ENCODE measurements at regions not wholly inside any gene's neighbourhood (a gene's known extent, or its start where the extent isn't known, plus 50 kb on each side); places are given as distances from the start of the nearest gene placed in this dataset.

DNA sequence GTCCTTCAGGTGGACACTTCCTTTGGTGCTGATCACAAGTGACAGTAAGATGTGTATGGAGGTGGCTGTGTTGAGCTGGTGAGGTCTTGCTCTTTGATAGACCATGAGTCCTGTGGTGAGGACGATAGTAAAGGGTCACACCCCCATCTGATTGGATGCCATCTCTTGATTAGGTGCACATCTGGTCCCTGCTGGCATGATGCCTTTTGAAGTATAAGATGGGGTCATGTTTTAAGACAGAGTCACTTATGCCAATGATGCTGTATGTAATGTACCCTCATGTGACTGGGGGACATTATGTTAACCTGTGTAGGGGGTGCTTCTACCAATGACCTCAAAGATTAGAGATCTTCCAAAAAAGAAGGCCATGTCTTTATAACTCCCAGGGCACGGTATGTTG is 644.6 kb downstream of the ACTR3B start:
- DNase-seq (ENCODE audit: low read depth), result no peak
- no peak for TF ChIP-seq CTCF (IDR thresholded peaks at IDR 0.05; ENCODE audit: low read length, missing control alignments)
- no peak overlapping the region for H3K4me3 ChIP-seq (replicated peaks; ENCODE audit: low read depth, low read length)

DNA sequence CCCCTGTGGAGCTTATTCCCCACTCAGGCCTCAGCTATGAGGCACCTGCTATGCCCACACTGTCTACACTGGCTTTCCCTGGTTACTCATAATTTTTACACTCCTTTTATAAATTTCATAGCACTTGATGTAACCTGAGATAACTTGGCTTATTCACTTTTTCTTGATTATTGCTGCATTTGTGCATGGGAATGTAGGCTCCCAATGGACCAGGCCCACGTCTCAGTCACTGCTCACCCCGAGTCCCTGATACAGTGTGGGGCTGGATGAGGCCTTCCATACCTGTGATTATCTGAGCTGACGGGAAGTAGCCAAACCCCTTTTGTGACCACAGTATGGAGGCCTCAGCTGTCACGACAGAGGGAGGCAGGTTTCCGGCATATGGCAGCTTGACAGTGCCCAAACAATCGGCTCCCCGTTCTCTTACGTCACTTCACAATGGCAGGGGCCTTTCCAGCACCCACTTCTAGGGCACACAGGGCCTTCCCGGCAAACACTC is 645.3 kb downstream of the ACTR3B start:
- TF ChIP-seq CTCF (IDR thresholded peaks at IDR 0.05; ENCODE audit: low read length, missing control alignments), result no peak
- no peak overlapping the region for H3K4me3 ChIP-seq (replicated peaks; ENCODE audit: low read depth, low read length)
- DNase-seq (ENCODE audit: low read depth), result no peak

- TF ChIP-seq CTCF (IDR thresholded peaks at IDR 0.05; ENCODE audit: low read length, missing control alignments), result no peak
- no peak overlapping the region for H3K4me3 ChIP-seq (replicated peaks; ENCODE audit: low read depth, low read length)
- DNase-seq (ENCODE audit: low read depth), result no peak
Measured at GRCh38 chr7:153405704-153406485, 646.3 kb upstream of the DPP6 start.

DNA sequence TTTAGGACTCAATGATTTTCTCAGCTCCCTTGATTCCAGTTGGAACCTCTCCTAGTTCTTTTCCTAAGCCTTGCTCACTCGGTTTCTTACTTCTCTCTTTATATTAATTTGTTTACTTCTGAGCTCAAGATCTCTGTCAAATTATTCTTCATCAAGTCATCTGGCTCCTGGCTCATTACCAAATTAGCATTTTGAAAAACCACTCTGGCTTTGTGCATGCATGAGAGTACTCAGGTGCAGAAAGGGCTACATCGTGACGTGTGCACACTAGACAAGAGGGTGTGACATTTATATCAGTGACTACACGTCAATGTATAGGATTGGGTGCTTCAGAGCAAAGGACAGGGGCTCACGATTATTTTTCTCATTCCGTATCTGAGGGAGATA is 645.7 kb upstream of the DPP6 start:
- no peak for TF ChIP-seq CTCF (IDR thresholded peaks at IDR 0.05; ENCODE audit: low read length, missing control alignments)
- no peak for DNase-seq (ENCODE audit: low read depth)
- no peak overlapping the region for H3K4me3 ChIP-seq (replicated peaks; ENCODE audit: low read depth, low read length)

DNA sequence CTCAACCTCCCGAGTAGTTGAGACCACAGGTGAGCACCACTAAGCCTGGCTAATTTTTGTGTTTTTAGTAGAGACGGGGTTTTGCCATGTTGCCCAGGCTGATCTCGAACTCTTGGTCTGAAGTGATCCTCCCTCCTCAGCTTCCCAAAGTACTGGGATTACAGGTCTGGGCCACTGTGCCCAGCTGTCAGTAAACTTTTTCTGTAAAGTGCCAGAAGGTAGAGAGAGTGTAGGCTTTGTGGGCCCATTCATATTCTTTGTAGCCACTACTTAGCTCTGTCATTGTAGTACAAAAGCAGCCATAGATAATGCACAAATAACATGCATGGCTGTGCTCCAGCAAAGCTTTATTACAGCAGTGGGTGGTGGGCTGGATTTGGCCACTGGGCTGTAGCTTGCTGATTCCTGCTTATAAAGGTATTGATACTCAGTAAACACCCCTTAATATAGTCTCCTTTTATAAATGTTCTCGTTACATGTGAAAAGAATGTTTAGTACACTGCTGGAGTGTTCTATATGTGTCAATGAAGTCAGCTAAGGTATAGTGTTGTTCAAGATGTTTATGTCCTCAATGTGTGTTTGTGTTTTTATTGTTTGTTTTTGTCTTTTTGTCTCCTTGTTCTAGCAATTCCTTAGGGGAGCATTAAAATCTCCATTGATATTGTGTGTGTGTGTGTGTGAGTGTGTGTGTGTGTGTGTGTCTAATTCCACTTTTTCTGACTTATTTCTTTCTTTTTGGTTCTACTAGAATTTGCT is 644.7 kb upstream of the DPP6 start:
- no peak overlapping the region for H3K4me3 ChIP-seq (replicated peaks; ENCODE audit: low read depth, low read length)

More for the DNA sequence above, 644.7 kb upstream of the DPP6 start:
- no peak for TF ChIP-seq CTCF (IDR thresholded peaks at IDR 0.05; ENCODE audit: low read length, missing control alignments)
- no peak for DNase-seq (ENCODE audit: low read depth)

All from fibroblast of pulmonary artery (primary cell).